Testis (tissue), 2 donors: ENCODE measurements at regions not wholly inside any gene's neighbourhood (a gene's known extent, or its start where the extent isn't known, plus 50 kb on each side); places are given as distances from the start of the nearest gene placed in this dataset.

Experiments used
- CTCF ChIP-seq, 3 experiments: fragments of 450-650 bp in 2 of 3; fragments of 200-600 bp in 1 of 3; sonication (generic) in 1 of 3; IDR thresholded peaks; one replicate each; pipeline ENCODE4 v1.5.1; 2016 to 2019; ENCODE audit warnings: antibody characterized with exemption in 3 of 3, mild to moderate bottlenecking in 2 of 3, moderate library complexity in 1 of 3
- POLR2A ChIP-seq: fragments of 450-650 bp; IDR thresholded peaks from one replicate; pipeline ENCODE4 v1.6.1; 2017; ENCODE audit warnings: antibody characterized with exemption, mild to moderate bottlenecking, moderate library complexity

GRCh38 chr11:31940371-31941037 lies 129.4 kb upstream of the PAX6 start:
- TF ChIP-seq CTCF (IDR thresholded peaks at IDR 0.05) (no peak), POLR2A (no peak)
